Smooth muscle cell of the brain vasculature (primary cell): ENCODE measurements at regions not wholly inside any gene's neighbourhood (a gene's known extent, or its start where the extent isn't known, plus 50 kb on each side); places are given as distances from the start of the nearest gene placed in this dataset.
"Not testable (repeated sequence)": the region's sequence is repeated elsewhere in the genome, so short reads cannot be mapped to it uniquely, and the experiment has no call there.

Experiments
- DNase-seq: peaks from one replicate; pipeline ENCODE4 v3.0.0-alpha.2; 2012; ENCODE audit warnings: low read depth, low spot score

DNA sequence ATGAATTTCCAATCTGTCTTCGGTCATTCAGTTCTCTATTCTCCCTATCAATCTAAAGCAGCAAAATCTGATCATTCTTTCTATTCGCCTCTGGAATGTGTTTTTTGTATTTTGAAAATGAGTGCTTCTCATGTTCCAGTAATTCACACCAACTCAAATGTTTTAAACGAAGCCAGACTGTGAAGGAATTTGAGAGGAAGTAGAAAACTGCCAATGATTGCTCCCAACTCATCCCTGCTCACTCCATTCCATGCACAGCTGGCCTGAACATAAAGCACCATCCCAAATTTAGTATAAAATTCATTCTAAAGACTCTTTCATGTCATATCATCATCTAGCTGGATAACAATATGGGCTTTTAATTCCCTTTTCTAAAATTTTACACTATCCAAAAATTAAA lies 123.8 kb downstream of the DUSP6 start:
- DNase-seq: no peak

DNA sequence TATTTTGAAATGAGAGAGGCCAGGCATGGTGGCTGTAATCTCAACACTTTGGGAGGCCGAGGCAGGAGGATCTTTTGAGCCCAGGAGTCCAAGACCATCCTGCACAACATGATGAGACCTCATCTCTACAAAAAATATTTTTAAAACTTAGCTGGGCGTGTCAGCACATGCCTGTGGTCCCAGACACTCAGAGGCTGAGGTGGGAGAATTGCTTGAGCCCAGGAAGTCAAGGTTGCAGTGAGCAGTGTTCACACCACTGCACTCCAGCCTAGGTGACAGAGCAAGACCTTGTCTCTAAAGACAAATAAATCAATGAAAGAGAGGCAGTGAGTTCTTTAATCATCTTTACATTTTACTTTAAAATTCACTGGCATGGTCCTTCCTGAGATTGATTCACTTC lies 124.5 kb downstream of the DUSP6 start:
- DNase-seq: no peak

DNA sequence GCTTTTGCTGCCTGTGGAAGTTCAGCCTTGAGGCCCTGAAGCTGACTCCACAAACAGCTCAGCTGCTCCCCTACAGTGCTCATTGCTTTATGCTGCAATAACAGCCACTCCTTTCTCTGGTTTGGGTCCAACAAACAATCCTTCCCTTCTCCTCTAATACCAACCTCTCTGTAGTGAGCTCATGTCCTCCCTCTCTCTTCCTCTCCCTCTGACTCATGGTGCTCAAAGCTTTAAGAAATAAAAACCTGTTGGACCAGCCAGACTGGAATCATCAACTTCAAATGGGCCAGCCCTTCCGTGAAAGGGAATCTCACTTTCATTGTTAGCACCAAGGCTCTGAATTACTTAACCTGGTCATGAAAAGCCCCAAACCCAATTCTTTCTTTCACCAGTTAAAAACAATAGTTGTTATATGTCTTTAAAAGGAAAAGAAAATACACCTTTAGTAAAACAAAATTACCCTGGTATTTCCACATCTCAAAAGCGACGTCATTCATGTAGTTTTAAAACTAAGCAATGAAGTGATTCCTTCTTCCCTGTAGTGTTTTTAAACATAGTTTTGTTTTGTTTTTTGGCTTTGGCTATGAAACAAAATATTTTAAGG lies 126.4 kb downstream of the DUSP6 start:
- peak; percentile 60 for DNase-seq

DNA sequence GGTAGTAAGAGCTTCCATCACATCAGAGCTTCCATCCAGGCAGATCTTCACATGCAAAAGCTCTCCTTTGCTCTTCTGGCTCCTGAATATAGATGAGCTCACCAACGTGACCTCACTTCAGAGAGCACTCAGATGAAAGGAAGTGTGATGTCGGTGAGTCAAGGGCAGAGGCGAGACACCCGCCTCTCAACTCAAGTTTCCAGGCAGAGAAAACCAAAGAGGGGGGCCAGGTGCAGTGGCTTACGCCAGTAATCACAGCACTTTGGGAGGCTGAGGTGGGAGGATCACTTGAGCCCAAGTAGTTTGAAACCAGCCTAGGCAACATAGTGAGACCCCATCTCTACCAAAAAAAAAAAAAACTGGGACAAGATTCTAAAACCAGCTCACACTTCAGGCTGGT lies 126.9 kb downstream of the DUSP6 start:
- no peak for DNase-seq

DNA sequence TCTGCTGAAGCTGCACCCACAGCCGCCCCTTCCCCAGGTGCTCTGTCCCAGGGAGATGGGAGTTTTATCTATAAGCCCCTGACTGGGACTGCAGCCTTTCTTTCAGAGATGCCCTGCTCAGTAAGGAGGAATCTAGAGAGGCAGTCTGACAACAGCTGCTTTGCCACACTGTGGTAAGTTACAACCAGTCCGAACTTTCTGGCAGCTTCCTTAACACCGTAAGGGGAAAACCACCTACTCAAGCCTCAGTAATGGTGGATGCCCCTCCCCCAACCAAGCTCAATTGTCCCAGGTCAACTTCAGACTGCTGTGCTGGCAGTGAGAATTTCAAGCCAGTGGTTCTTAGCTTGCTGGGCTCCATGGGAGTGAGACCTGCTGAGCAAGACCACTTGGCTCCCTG lies 129.7 kb downstream of the DUSP6 start:
- DNase-seq: not testable (repeated sequence)

DNA sequence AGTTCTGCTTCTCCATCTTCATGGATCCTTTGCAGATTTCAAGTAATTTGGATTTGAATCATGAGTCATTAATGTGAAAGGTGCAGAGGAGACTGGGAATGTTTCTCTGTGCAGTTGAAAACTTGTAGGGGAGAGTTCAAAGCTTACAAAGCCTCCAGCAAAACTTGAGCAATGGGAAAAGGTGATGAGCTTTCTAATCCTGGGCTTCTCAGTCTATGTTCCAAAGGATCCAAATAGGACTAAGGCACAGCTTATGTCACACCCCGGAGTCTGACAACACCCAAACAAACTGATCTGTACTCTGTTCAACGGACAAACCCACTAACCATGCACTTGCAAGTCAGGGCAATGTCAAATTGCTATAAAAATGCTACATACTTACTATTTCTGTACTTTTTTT lies 134.8 kb downstream of the DUSP6 start:
- no peak for DNase-seq

DNA sequence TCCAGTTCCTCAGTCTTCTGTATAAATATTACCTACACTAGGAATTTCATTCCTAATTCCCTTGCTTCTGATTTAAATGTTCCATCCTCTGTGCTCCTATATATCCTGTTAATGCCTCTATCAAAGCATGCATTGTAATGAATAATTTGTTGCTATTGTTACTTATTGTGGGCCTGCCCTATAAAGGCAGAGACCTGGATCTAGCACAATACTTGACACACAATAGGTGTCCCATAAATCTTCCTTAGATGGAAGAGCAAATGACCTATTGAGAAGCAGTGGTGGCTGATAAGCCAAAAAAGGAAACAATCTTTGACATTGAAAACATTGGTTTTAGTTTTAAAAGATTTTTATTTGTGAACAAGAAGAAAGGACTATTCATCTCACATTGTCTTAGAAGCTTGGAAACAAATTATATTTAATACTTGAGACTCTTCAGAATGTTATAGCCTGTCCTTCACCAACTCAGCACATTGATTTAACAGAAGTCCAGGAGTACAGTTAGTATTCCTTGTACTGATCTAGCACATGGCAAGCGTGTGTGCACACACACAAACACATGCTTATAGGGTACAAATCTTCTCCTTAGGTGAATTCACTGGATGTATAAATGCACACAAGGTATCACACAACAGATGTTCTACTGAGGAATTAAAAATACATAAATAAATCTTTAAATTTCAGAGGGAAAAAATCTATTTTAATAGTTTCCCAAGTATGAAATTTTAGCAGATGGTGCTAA lies 135.9 kb downstream of the DUSP6 start:
- no peak for DNase-seq

DNA sequence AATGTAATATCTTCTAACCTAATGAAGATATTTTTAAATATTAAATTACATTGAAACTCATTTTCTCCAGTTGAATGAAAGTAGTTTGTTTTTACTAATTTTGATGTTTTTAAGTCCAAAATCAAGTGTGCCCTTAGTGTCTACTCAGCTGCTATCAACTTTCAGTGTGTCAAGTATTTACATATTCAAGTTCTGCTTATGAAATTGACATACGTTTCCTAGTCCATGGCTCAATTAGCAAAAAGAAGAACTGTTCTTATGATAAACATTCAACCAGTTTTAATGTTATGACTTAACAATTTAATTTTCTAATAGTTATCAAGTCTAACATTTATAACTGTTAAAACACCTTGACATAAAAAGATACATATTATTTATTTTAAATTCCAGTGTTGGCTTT lies 137.1 kb downstream of the DUSP6 start:
- no peak for DNase-seq

DNA sequence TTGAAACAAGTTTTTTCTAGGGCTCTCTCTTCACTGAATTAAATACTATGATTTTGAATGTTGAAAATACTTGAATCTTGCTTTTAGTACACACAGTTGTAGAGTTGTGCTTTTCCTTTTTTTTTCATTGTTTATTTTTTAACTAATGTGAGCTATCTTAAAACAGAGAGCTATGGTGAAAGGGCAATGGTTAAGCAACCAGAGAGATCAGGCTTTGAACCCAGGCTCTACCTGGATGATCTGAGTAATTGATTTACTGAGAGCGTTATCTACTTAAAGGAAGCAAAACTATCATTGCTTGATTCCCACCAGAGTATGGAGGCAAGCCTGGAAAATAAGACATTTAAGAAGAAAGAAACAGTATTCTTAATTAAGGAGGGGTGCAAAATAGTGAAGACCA lies 138.6 kb downstream of the DUSP6 start:
- DNase-seq: no peak

DNA sequence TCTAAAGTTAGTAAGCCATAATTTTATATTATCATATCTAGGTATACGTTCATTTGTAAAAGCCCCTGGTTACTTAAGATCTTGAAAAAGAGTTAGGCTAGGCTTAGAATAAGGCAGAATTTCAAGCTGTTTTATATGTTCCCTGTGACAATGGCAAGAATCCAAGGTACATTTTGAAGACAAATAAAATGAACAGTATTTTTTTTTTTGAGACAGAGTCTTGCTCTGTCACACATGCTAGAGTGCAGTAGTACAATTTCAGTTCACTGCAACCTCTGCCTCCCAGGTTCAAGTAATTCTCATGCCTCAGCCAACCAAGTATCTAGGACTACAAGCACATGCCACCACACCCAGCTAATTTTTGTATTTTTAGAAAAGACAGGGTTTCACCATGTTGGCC lies 139.2 kb downstream of the DUSP6 start:
- DNase-seq: no peak

DNA sequence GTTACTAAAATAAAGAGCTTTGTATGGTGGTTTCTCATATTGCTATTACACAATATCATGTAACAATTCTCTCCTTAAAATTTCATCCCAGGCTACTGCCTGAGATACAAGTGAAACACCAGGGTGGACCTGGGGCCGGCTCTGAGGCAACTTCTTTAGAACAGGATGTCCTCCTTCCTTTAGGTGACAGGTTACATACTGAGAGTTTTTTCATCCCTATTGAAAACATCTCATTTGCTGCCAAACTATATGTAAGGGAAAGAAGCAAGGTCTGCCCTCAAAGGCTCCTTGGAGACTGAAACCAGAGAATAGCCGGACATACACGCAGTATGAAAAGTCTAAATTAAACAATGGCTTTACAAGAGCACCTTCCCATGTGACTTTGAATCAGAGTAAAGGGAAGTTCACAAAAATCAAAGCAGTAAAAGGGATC lies 139.9 kb downstream of the DUSP6 start:
- peak; percentile 46 for DNase-seq

DNA sequence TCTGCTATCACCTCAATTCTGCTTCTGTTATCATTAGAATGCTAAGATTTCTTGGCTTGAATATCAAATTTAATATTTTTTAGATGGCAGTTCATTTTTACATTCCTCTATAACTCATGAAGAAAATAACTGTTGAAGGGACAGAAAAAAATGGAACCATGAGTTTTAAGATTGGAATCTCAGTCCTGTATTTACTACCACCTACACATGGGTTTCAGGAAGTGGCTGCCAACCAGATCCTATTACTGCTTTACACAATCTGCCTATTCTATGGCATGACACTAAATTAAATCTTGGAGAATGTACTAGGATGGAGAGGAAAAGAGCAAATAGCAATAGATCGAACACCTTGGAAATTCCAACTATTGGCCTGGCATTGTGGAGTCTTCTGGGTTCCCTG lies 140.8 kb downstream of the DUSP6 start:
- no peak for DNase-seq

DNA sequence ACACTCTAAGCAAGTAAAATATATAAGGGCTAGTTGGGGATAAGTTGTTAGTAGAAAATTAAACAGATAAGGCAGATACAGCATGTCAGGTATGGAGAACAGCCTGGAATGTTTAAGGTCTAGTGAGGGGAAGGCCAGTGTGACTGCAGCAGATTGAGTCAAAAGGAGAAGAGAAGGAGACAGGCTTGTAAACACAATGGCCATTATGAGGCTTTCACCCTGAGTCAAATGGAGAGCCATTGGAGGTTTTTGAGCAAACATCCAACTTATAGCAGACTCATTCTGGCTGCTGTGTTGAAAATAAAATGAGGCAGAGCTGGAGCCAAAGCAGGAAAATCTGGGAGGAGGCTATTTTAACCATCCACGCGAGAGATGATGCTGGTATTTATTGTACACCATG lies 142.0 kb downstream of the DUSP6 start:
- no peak for DNase-seq

DNA sequence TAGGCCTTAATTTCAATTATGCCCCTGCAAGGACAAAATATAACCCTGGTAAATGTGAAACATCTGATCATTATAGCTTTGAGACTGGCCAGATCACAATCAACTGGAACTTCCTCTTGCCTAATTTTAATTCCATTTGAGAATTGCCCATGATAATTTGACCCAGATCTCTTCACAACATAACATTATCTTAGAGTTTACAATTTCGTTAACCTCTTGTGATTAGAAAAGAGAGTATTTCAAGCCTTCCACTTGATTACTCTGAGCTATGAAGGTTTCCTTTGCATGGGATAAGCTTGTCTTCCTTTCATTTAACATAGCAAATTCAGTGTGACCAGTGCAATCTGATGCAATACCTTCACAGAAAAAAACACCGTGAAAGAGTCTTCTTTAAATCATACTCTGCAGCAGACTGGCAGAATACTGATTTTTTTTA lies 143.6 kb downstream of the DUSP6 start:
- DNase-seq: no peak

DNA sequence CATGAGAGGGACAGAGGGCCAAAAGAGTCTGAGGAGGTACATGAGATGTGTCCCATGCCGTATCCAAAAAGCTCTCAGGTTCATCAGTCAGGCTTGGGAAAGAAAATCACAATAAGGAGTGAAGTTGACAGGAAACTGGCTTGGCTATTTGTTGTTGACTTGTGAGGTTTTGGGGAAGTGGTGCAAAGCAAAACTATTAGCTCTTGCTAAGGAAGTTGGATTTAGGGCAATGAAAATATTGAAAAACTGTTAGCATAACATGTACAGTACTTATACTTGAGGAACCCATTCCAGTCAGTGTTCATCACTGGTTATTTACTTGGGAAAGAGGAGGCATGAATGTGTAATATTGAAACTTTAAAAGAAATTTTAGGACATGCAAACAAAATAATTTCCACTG lies 145.9 kb downstream of the DUSP6 start:
- no peak for DNase-seq

DNA sequence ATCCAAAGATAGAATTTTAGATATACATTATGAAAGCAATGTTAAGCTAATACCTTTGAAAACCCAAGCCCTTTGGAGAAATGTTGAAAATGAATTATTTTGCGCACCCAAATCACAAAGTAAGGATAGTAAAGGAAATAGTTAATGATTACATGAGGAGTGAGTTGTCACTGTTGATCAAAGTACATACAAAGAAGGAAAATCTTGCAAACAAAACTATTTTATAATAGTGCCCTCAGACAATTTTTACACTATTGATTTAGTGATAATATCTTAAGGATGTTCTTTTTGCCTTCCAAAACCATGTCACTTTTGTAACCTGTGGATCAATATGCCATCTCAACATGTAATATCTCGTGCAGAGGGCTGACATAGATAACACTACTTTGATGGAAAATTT lies 146.8 kb downstream of the DUSP6 start:
- DNase-seq: no peak

DNA sequence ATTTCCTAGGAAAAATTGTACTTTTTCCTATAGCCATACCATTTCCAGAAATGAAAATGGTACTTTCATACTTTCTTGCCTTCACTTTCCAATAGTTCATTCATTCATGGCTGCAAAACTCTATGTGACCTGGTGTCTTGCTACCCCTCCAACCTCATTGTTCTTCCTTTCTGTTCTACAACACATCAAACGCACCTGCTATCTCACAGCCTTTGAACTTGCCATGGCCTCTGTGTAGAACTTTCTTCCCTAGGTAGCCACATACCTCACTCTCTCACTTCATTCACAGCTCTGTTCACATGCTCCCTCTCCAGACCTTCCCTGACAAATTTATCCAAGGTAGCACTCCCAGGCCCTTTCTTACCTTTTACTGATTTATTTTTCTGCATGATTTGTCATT lies 149.2 kb downstream of the DUSP6 start:
- DNase-seq: no peak

DNA sequence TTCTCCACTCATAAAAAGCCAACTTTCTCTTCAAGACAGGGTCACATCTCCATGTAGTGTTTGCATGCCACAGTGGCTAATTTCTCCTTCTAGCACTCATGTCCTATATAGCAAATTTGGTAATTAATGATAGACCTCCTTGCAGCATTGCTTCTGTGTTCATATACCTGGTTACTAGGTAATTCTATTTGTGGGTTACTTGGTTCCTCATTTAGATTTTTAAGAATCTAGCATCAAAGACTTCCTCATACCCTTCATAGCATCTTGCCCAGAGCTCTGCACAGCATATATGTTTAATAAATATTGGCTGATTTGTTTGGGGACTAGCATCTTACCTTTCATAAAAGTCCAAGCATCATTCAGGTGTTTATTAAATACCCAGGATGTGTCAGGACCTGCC lies 152.1 kb downstream of the DUSP6 start:
- no peak for DNase-seq

DNA sequence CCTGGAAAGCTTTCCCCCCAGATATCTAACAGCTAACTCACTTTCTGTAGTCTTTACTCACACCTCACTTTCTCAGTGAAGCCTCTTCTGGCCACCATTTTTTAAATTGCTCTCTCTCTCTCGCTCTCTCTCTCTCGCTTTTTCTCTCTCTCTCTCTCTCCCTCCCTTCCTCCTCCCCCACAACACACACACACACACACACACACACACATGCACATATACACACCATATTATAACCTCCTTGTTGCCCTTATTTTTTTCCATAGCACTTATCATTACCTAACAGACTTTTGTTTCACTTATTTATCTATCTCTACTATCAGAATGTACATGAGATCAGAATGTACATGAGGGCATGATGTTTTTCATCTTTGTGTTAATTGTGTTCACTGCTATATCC lies 156.8 kb downstream of the DUSP6 start:
- no peak for DNase-seq

DNA sequence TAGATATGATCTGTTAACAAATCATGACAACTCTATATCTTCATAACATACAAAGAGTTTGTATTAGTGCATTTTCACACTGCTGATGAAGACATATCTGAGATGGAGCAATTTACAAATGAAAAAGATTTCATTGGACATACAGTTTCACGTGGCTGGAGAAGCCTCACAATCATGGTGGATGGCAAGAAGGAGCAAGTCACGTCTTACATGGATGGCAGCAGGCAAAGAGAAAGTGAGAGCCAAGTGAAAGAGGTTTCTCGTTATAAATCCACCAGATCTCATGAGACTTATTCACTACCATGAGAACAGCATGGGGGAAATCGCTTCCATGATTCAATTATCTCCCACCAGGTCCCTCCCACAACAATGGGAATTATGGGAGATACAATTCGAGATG lies 157.6 kb downstream of the DUSP6 start:
- DNase-seq: no peak

DNA sequence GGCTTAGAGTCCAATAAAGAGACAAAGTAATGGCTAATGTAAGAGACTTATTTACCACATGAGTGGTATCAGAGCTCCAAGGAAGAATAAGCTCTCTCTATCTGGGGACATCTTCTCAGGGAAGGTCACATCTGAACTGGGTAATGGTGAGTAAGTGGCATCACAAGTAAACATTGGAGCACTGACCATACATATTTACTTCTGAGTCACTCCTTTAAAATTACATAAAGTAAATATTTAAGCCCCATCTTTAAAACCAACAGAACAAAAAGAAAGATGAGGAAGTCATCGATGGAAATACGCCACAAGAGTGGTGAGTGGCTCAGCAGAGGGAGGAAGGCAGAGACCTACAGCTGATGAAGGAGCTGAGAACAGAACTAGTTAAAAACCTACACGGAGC lies 159.9 kb downstream of the DUSP6 start:
- no peak for DNase-seq

DNA sequence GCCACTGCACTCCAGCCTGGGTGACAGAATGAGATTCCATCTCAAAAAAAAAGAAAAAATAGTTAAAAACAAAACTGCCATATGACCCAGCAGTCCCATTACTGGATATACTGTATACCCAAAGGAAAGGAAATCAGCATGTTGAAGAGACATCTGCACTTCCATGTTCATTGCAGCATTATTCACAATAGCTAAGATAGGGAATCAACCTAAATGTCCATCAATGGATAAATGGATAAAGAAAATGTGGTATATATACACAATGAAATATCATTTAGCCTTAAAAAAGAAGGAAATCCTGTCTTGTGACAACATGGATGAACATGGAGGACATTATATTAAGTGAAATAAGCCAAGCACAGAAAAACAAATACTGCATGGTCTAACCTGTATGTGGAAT lies 160.7 kb downstream of the DUSP6 start:
- not testable (repeated sequence) for DNase-seq

DNA sequence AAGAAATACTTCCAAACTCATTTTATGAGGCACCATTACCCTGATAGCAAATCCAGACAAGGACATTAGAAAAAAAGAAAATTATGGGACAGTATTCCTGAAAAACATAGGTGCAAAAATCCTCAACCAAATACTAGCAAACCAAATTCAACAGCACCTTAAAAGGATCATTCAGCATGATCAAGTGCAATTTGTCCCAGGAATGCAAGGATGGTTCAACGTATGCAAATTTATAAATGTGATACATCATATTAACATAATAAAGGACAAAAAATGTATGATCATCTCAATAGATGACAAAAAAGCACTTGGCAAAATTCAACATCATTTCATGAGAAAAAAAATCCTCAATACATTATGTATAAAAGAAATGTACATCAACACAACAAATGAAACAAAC lies 162.9 kb downstream of the DUSP6 start:
- no peak for DNase-seq

DNA sequence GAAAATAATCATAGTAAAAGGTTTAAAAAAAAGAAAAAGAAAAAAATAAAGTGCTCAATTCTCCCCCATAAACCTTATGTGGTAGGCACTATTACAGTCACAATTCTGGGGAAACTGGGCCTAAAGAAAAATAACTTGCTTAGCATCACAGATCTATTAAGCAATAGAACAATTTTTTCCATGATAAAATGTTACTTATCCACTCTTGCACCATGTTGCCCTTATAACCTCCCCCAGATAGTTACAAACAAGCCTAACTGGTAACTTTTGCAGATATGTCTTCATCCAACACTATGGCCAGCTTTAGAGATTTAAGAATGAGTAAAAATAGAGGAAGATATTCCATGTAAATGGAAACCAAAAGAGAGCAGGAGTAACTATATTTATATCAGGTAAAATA lies 164.8 kb downstream of the DUSP6 start:
- no peak for DNase-seq
